GM21717 (cell line): ENCODE measurements at regions not wholly inside any gene's neighbourhood (a gene's known extent, or its start where the extent isn't known, plus 50 kb on each side); places are given as distances from the start of the nearest gene placed in this dataset.

Source experiments
- ATAC-seq: cut with Tn5 transposase; IDR thresholded peaks from one replicate; pipeline ENCODE4 v1.9.1; 2021; ENCODE audit warnings: mild to moderate bottlenecking, moderate library complexity; ENCODE audit not compliant: unreplicated experiment

DNA sequence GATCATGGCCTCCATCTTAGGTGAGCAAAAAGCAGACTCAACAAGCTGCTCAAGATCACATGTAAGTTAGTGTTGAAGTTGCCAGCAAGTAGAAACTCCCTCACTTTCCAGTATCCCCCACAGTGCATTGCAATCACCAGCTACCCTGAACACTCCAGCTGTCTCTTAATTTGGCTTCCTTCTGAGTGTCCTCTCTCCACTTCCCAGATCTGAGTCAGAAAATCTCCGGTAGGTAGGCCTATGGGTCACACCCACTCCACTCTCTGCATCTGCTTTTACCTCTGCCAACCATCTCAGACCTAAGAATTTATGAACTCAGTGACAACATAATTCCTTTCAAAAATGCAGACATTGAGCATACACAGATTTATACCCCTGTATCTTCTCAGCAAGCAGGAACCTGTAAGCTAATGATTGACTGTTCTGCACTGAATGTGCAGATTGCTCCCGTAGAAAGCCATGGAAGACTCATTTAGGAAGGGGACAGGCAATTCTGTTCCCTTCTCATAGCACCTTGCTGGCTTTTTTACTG is 656.9 kb downstream of the EPHA4 start:
- no peak for ATAC-seq

DNA sequence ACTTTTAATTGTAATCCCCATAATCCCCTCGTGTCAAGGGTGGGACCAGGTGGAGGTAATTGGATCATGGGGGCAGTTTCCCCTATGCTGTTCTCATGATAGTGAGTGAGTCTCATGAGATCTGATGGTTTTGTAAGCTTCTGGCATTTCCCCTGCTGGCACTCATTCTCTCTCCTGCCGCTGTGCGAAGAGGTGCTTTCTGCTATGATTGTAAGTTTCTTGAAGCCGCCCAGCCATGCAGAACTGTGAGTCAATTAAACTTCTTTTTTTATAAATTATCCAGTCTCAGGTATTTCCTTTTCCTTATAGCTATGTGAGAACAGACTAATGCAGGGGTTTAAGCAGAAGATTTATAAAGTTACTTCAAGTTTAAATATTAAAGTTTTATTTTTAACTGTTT is 655.2 kb downstream of the EPHA4 start:
- no peak for ATAC-seq

DNA sequence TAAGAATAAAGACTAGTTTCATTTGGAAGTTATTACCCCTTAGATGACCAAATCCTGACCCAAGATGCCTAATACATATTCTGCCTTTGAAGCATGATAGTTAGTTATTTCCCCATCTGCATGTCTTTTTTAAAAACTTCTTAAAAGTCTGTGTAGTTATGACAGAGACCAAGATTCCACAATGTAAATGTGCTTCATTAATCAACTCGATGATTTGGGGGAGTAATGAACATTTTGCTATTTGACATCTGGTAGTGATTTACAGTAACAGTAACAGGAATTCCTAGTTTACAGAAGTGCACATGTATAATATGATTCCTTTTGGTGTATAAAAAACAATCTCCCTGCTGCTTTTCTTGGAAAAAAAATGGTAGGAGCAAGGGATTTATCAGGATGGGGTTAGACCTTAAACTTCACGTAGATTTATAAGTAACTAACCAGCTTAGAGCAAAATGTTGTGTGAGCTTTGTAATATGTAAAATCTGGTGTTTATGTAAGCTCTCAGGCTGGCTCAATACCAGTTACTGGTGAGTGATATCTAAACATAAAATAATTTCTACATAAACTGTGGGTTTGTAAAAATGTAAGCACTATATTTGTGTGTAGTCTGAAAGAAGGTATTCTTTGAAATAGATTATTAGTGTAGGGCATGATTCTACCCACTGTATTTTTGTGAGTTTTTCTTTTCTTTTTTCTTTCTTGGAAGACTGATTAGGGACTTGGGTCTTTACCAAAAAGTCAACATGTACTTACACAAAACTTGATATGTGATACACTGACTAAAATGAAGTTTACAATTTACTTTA is 641.6 kb downstream of the EPHA4 start:
- no peak for ATAC-seq

DNA sequence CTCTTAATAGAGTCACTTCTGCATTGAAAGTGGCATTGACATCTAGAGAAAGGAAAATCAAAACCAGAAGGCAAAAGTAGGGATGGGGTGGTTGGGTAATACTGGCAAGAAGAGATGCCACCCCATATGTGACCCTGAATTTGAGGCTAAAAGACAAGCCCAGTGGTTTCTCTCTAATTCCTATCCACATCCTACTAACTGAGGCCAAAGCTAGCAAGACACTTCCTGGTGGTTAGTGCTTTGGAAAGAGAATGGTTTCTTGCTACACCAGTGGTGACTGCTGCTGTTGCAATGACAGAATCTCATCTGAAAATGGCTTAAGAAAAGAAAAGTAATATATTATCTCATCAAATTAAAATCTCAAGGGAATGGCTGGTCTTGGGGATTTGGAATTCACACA is 640.6 kb downstream of the EPHA4 start:
- ATAC-seq, result no peak

DNA sequence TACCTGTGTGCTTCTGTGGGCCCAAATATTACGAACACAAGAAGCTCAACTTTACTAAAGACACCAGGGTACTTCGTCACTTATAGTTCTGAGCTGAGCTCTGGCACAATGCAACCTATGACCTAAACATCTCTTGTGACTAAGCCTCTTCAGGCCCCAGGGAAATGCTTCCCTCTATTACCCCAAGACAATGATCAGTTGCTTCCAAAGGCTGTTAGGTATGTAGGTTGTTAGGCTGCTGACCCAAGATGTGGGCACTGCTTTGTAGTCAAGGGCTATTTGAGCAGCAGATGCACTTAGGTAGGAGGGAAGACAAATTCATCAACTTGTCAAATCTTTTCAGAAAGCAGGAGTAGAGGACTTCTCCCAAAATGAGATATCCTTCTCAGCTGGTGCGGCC is 640.1 kb downstream of the EPHA4 start:
- no peak for ATAC-seq

DNA sequence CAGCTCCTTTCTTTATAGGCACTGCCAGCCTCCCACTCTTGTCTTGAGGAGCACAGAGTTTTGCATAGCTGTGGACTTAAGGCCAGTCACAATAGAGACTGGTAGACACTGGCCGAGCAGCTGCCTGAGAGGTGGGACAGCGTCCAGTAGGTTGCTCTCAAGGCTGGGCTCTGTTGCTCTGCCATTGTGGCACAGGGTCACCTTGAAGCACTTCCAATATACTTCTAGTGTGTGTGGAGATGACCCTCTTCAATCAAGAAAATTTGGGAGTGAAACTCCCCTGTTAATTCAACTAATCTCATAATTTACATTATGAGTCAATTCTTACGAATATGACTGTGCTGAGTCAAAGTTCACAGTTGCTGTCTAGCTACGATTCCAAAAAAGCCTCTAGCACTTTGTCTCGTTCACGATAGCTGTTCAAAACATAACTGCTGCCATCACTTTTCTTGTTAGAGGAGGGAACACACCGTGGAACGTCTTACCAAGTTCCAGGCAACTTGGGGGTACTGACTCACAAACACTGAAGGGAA is 636.2 kb downstream of the EPHA4 start:
- peak; percentile 87 for ATAC-seq

DNA sequence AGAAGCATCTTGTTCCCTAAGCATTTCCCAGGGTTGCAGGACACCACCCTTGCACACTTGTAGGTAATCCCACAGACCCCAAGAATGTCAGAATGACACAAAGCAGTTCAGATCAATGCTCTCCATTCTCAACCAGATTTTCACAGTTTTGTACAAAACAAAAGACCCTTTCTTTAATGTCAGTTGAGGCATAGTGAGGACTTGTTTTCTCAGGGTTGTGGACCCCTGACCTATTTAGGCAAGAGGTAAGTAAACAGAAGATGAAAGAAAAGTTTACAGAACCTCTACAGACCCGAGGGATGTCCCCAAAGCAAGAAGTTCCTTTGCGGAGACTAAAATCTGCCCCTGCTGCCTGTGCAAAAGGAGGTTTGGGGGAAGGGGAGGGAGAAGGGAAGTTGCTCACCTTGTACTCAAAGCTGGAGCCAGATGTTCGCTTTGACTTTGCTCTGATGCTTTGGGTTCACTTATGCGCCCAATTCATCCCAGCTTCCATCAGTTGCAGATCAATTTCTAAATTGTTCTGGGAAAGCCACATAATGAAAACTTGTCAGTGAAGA is 635.4 kb downstream of the EPHA4 start:
- no peak for ATAC-seq

DNA sequence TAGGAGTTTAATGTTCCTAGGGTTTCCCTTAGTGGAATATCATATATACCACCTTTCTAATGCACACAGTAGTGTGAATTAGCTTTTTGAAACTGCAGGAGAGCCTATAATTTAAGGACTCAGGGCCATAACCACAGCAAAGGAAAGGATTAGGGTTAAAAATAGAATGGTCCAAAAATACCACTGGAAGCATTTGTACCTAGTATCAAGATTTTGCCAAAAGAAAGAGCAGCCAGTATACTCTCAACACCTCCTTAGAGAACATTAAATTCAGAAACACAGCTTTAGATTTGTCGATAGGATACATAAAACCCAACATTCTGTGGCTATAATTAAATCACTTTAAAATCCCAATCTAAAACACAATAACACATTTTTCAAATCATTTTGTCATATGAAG is 634.9 kb downstream of the EPHA4 start:
- no peak for ATAC-seq

DNA sequence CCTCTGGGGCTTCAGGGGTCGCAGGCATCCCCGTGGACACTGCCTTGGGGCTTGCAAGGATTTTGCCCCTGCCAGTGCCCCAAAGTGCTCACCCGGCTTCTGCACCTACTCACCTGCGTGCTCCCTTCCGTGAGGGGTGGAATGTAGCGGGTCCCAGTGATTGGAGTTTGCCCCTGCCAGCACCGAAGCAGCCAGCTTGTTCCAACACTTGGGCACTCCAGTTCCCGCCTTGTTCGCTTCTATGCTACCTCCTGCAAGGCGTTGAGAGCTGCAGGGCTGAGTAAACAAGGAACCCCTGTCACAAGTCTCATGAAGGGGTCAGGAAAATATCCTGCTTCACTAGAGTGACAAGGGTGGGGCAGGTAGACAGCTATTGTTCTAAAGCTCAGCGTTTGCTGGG is 631.5 kb downstream of the EPHA4 start:
- no peak for ATAC-seq

DNA sequence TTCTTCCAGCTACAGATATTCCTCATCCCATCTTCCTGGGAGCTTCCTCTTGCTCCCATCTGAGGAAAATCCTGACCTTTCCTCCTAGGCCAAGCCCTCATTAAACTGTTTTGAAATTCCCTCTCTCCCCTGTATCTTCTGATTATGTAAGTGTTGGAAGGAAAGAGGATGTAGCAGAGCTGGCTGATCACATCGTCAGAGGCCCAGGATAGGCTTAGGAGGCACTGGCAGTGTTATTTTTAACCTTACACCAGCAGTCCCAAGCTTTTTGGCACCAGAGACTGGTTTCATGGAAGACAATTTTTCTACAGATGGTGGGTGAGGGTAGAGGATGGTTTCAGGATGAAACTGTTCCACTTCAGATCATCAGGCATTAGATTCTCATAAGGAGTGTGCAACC is 630.4 kb downstream of the EPHA4 start:
- ATAC-seq, result no peak

DNA sequence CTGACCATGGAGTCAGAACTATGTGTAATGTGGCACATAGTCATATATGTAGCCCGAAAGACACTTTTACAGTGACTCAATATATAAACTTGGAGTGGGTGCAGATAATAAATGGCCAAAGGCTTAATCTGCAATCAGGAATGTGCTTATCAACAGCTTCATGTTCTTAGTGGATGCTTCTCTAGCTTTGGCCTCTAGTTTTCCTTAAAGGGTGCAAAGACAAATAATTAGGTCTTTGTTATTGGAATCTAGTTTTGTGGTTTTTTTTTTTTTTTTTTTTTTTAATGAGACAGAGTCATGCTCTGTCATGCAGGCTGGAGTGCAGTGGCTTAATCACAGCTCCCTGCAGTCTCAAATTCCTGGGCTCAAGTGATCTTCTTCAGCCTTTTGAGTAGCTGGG is 625.6 kb downstream of the EPHA4 start:
- no peak for ATAC-seq

DNA sequence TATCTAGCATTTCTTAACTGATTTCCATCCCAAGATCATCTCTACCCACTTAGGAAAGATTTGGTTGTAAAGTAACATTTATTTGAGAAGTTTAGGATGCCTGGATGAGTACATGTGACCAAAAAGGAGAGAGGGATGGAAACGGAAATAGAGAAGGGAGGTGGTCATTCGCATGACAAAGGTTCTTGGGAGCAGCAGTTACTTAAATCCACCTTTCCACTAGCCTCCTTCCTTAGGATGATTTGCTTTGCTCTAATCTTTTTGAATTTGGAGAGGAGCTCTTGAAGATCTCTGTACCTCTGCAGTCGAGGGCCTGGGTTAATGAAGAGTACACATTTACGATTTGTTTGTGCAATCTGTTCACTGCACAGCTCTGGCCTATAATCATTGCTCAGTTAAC is 623.5 kb downstream of the EPHA4 start:
- ATAC-seq, result no peak

DNA sequence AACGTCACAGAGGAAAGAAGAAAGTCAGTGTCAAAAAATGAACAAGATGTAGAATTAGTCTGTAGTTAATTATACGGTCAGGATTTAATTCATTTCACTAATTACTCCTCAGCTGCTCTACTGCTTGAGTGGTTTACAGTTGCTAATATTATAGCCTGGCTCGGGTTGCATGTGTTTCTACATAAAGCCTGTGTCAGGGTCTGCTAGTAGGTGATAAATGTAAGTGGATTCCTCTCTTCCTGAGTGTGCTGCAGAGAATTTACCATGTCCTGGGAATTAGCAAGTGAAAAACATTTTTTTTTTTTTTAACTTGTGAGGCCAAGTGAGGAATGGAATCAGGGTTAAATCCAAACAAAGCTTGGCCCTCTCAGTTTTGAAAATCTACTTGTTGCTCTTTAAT is 622.6 kb downstream of the EPHA4 start:
- ATAC-seq, result no peak

DNA sequence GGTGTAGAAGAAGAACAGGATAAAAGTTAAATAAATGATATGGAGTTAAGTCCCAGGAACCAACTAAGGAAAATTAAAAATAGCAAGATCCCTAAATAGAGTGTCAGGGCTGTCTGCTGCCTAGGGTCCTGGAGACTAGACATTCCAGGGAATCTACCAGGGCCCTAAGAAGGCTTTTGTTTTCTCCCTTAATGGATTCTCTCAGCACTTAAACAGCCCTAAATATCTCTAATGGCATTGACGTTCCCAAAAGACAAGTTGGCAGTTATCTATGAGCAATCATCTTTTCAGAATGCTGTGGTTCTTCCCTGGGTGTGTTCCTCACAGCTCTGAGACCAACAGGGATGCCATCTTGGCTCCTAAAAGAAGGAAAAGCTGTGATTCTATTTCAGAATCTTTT is 616.3 kb downstream of the EPHA4 start:
- ATAC-seq, result no peak

DNA sequence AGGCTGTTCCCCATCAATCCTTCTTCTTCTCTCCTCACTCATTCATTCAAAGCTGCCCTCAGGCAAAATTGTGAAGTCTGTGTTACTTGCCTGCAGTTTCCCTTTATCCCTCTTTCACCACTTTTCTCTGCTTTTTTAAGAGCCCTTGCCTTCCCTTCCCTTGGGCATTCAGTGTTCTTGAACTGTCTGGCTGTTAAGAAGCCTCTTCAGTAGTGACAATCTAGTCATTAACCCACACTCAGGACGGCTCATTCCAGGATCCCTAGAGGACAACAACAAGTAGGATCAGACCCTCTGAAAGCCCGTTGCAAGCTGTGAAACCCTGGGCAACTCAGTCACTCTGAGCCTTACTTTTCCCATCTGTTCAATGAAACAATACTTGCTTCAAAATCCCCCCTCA is 615.7 kb downstream of the EPHA4 start:
- no peak for ATAC-seq

DNA sequence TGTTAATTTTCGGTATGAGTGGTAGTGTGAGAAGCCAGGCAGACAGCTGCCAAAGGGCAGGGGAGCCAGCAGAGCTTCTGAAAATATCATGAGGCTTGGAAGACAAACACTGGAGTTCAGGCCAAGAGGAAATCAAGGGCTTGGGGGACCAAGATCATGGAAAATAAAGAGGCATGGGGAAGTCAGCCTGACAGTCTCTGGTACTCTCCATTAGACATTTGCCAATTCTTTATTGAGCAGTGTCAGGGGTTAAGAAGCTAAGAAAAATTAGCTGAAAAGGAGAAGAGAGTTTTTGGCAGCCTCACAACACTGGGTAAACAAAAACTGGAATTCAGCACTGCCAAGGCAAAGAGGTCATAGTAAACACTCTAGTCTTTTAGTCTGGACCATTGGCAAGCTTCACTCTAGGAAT is 612.7 kb downstream of the EPHA4 start:
- ATAC-seq, result no peak

DNA sequence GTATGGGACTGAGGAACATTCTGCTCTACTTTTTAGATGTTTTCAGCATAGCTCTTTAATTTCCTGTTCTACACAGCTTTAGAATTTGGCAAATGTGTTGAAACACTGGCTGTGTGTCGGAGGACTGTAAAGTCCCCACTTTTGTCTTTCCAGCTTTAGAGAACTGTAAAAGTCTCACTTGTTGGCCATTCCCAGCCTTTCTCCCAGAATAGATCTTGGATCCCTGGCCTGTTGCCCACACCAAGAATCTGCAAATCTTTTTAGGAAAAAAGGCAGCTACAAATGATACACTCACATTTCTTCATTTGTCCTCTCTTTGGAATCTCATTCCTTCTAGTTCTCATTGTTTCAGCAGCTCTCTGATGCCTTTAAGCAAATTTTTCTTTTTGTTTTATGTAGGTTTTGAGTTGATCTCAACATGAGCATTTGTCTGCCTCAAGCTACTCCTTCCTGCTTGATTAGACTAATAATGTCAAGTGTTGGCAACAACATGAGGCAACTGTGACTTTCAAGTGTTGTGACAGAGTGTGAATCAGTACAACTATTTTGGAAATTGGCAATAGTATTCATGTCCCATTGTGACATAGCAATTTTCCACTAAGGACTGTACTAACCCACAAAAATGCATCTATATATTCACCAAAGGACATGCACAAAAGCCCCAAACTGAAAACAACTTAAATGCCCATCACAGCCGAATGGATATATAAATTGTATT is 610.8 kb downstream of the EPHA4 start:
- no peak for ATAC-seq

DNA sequence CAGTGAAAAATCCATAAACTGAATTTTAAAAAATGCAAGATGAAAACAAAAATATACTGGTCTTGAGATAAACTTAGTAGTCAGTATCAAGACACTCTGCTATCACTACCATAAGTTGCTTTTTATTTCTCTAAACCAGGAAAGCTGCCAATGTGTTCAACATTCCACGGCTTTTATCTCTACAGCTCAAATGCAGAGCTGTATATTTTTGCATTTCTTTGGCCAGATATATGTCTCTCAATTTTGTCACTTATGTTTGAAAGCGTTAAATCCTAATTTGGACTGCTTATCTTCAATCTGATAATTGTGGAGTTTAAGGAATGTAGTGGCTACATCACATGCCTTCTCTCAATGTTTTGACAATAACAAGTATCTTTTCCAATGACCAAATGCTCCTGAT is 609.5 kb downstream of the EPHA4 start:
- ATAC-seq, result no peak

DNA sequence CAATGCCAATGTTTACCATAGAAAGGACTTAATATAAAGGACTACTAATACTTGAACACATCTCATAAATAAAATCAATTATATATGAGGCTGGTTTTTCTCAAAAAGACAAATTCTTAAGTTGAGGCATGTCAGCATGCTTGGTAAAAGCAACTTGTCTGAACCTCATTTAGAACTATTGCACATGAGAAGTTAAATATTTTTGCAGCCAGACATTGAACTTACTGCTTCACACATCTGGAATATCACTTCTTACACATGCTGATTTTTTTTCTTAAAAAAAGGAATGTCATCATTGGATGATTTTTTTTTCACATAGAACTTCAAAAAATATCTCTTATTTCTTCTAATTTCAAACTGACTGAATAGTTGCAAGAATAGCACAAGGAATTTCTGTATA is 609.0 kb downstream of the EPHA4 start:
- ATAC-seq, result no peak

DNA sequence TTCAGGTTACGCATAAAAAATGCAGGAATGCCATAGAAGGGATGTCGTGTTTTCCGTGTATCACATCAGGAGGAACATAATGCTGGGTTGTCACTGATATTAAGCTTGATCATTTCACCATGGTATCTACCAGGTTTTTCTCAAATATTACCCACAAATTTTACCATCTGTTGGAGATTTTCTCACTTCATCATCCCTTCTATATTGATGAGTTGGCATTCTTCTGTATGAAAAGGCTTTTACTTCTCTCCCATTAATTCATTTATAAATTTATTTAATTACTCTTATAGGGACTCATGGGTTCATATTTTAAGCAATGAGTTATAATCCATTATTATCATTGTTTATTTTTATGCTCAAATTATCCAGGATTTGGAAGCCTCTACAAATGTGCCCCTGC is 608.2 kb downstream of the EPHA4 start:
- no peak for ATAC-seq

DNA sequence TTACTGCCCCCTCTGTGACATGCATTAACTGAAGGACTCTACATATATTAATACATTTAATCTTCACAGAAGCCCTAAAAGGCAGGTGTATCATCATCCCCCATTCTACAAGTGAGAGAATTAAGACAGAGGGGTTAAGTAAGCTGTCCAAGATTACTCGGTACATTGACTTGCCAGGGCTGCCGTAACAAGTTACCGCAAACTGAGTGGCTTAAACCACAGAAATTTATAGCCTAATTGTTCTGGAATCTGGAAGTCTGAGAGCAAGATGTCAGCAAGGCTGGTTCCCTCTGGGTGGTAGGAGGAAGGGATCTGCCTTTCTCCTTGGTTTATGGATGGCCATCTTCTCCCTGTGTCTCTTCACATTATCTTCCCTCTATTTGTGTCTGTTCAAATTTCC is 605.5 kb downstream of the EPHA4 start:
- no peak for ATAC-seq

DNA sequence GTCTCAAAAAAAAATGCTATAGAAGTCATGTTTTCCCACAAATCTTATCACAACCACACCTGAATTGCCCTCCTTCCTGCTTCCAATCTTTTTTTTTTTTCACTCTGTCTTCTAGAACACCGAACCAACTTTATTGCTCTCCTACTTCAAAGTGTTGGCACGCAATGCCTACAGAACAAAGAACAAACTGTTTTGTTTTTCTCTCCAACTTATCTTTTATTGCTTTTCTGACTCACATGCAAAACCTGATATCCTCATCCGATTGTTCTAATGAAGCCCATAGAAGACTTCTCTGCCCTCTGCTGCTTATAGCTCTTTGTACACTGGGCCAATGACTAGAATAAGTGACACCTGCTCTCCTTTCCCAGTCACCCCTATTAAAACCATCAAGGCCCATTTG is 602.8 kb downstream of the EPHA4 start:
- no peak for ATAC-seq
